NCI-H524 (cell line): ENCODE measurements at regions not wholly inside any gene's neighbourhood (a gene's known extent, or its start where the extent isn't known, plus 50 kb on each side); places are given as distances from the start of the nearest gene placed in this dataset.

Experiments
- DNase-seq, 2 experiments: peaks; one replicate each; lab custom pipeline; 2025; lab: John Stamatoyannopoulos, UW

DNA sequence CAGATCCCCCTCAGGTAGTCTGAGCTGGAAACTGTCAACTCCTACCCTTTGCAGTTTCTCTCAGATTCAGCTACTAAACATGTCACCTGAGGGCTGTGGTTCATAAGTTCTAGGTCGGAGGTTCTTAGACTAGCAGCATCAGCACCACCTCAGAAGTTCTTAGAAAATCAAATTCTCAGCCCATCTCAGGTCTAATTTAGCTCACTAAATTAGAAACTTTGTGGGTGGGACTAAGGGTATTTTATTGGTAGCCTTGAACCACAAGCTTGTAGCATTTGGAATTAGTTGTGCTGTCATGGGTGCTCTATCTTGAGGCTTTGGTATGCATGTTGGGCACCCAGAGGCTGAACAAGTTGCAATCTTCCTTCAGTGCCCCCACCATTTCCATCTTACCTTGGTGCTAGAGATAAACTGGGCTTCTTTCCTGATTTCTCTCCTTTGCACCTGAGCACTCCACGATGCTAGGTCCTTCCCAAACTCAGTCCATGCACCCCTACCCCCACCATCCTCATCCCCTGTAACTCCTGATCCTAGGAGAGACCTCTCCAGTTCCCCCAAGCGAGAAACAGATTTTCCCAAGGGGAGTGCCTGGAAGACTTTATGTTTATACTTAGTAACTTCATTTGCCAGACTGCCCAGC is 54.2 kb downstream of the S1PR1 start:
- DNase-seq, result no peak

GRCh38 chr1:101291562-101292380 is 55.0 kb downstream of the S1PR1 start:
- no peak for DNase-seq

DNA sequence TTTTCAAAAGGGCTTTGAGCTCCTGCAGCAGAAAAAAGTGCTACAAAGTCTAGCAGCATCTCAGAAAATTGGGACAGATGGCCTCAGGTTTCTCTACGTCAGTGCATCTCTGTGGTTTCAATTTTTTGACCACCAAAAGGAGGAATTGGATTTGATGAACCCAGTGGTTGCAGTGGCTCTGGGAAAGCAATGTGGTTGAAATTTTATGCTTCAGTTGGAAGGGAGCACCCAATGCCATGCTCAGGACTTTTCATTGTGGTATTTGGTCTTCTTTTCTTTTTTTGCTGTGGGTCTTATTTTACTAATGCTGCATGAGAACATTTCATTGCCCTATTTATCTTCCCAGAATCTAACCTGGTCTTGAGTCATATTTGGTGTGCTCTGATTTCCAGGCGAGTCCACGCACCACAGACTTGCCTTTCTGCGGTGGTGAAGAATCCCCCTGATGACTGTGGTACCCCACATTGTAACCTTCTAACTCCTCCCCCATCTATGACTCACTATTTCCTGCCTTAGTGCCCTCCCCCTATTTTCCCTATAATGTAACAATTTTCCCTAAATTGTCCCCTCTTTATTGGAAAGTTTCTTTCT is 56.7 kb downstream of the S1PR1 start:
- DNase-seq, result no peak

- no peak for DNase-seq
Observed at GRCh38 chr1:101295209-101295608, 58.4 kb downstream of the S1PR1 start.

- DNase-seq, result no peak
Observed at GRCh38 chr1:101298663-101299062, 61.8 kb downstream of the S1PR1 start.

- no peak for DNase-seq
Observed at GRCh38 chr1:101299141-101299540, 62.3 kb downstream of the S1PR1 start.

DNA sequence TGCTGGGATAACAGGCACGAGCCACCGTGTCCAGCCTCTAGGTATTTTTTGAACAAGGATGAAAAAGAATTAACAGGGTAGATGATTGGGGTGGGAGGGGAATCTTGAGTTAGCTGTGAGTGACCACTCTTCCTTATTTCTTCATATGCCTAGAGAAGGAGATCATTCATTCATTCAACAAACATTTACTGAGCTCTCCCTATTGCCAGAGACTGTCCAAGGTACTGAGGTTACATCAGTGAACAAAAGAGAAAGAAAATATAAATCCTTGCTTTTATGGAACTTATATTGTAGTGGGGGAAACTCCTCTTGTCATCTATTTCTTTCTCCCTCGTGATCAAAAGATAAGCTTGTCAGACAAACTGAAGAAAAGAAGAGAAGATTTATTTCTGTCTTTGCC is 62.9 kb downstream of the S1PR1 start:
- no peak for DNase-seq

DNA sequence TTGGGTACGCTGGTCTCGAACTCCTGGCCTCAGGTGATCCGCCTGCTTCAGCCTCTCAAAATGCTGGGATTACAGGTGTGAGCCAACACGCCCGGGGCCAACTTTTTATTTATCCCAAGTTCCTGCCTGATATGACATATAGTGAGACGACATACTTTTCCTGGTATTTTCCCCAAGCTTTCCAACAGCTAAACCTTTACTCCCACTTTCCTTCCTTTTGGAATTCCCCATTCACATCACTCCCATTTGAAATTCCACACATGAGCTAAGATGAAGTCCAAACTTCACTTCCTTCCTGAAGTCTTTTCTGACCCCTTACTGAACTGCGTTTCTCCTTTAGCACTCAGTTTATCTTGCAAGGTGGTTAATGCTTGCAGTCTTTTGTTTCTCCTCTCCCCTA is 64.1 kb downstream of the S1PR1 start:
- DNase-seq, result no peak

DNA sequence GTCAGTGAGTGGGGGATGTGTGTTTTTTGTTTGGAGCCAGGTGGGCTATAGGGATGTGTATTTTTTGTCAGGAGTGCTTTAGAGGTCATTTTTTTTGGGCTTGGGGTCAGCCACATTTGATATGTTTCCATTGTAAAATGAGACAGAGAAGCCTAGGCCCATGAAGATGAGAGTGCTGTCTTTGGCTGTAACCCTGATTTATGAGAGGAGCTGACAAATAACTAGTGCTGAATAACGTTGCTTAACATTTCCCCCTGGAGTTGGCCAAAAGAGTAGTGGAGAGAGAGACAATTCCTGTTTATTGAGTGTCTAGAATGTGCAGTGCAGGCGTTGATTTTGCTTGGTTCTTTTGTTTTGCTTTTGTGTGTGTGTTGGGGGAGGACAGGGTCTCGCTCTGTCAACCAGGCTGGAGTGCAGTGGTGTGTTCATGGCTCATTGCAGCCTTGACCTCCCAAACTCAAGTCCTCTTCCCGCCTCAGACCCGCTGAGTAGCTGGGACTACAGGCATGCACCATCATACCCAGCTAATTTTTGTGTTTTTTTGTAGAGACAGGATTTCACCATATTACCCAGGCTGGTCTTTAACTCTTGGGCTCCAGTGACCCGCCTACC is 64.7 kb downstream of the S1PR1 start:
- no peak for DNase-seq

- DNase-seq, result no peak
Observed at GRCh38 chr1:101302831-101303511, 66.2 kb downstream of the S1PR1 start.

- no peak for DNase-seq
Observed at GRCh38 chr1:101307985-101308689, 71.3 kb downstream of the S1PR1 start.

- DNase-seq, result no peak
Observed at GRCh38 chr1:101308935-101309333, 72.1 kb downstream of the S1PR1 start.

GRCh38 chr1:101309334-101310311 is 72.8 kb downstream of the S1PR1 start:
- peak in 1 of 2 experiments; percentile 35 for DNase-seq

- no peak for DNase-seq
Observed at GRCh38 chr1:101310506-101310905, 73.7 kb downstream of the S1PR1 start.

DNA sequence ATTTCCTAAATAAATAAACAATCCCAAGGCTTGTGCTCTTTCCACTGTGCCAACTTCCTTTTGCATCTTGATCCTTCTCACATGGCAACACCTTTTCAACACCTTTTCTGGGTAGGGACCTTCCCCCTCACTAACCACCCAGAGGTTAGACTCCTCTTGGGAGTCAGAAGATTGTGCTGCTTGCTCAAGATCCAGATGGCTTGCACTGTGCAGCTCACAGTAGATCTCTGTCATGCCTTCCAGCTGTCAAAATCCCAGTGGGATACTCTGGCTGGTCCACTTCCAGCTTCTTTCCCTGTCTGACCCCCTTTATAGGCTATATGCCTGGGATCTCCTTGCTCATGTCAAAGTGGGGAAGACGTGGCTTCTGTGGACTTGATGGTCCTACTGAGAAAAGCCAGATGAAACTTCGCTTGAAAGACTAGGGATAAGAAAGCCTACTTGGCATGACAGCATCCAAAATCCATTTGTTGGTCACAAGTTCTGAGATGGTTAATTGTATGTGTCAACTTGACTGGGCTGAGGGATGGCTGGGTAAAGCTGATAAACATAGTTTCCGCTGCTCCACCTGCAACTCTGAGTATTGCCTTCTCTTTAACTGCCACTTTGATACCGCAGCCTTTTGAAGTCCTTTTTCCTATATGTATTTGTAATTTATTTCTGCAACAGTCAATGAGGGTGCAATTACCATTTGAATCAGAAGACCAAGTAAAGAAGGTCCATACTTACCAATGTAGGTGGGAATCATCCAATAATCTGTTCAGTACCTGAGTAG is 74.5 kb downstream of the S1PR1 start:
- DNase-seq, result peak in 1 of 2 experiments; percentile 10

DNA sequence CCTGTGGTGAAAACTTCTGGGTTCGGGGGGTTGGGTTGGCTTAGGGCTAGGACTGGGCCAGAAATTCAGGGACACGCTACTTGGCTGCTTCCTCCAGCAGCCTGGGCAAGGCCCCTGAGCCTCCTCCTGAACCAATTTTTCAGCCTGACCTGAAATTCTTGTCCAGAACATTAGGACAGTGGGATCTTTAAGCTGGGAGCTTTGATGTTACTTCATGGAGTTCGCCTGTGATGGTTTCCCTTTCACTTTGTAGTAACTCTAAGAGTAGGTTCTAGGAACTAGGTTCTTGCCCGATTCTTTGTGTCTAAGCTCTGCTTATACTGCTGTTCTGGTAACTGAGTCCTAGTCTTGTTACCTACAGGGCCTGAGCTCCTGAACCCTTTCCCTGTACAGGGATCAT is 75.3 kb downstream of the S1PR1 start:
- DNase-seq, result no peak

GRCh38 chr1:101313356-101313755 is 76.5 kb downstream of the S1PR1 start:
- peak in 1 of 2 experiments; percentile 15 for DNase-seq

DNA sequence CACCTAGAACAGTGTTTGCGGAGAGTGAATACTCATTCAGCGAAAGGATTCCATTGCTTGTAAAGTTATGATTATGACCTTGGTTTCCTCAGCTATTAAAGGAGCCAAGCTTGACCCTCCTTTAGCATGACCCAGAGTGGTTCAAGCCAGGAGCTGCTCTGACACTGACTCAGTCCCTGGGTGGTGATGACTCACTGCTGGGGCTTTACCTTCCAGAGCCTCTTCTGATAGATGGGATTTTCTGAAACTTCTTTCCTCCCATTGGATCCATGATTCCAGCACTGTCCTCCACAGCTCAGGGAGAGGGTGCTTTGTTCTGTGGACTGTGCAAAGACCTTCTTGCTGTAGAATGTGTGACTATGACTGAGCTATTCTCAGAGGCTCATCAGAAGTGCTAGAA is 77.4 kb downstream of the S1PR1 start:
- no peak for DNase-seq

DNA sequence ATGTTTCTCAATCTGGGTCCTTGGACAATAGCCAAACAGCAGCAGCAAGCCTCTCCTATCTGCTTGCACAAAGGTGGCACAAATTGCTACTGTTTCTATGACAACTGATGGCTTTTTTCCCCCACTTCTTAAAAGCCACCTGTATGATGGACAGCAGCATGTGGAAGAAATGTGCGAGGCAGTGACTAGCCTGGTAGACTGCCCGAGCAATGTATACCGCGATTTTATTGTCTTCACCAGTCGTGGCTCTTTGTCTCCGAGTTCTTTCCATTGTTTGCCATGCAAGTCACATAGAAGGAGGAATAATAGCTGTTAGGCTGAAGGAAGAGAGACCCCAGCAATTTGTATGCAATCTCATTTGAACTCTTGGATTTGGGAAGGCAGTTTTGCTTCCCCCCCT is 79.4 kb downstream of the S1PR1 start:
- peak; percentile 91 to 96 for DNase-seq

- no peak for DNase-seq
Observed at GRCh38 chr1:101316799-101317198, 80.0 kb downstream of the S1PR1 start.
